ENCODE measurements at regions not wholly inside any gene's neighbourhood (a gene's known extent, or its start where the extent isn't known, plus 50 kb on each side); places are given as distances from the start of the nearest gene placed in this dataset.
A peak's percentile ranks its signal among the peaks of the same experiment; 100 is the strongest.
"Not testable (repeated sequence)": the region's sequence is repeated elsewhere in the genome, so short reads cannot be mapped to it uniquely, and the experiment has no call there.

- no peak for DNase-seq (ENCODE audit: low spot score)
- no peak overlapping the region for H3K4me3 Mint-ChIP-seq
- no peak overlapping the region for H3K27ac Mint-ChIP-seq
- H3K36me3 Mint-ChIP-seq (ENCODE audit: low read depth): no peaks in the 10 kb centered on the region
- peaks cover 16% of the 10 kb centered on the region for H3K4me1 Mint-ChIP-seq (ENCODE audit: low read depth)
- H3K27me3 Mint-ChIP-seq (ENCODE audit: low read depth): peaks cover 19% of the 10 kb centered on the region
- H3K9me3 Mint-ChIP-seq: peaks cover 4% of the 10 kb centered on the region
Observed at GRCh38 chr15:81056304-81056703, 55.6 kb downstream of the TLNRD1 start.

GRCh38 chr15:81060470-81060869 lies 59.7 kb downstream of the TLNRD1 start:
- Mint-ChIP-seq H3K4me3 (no peak overlapping the region), H3K27ac (no peak overlapping the region), H3K9me3 (peaks cover 4% of the 10 kb centered on the region), H3K36me3 (ENCODE audit: low read depth) (no peaks in the 10 kb centered on the region), H3K4me1 (ENCODE audit: low read depth) (peaks cover 3% of the 10 kb centered on the region), H3K27me3 (ENCODE audit: low read depth) (peaks cover 18% of the 10 kb centered on the region)
- no peak for DNase-seq (ENCODE audit: low spot score)

GRCh38 chr15:81060907-81061306 lies 60.2 kb downstream of the TLNRD1 start:
- no peak overlapping the region for H3K27ac Mint-ChIP-seq
- H3K4me1 Mint-ChIP-seq (ENCODE audit: low read depth): peaks cover 3% of the 10 kb centered on the region
- peaks cover 4% of the 10 kb centered on the region for H3K9me3 Mint-ChIP-seq
- peaks cover 17% of the 10 kb centered on the region for H3K27me3 Mint-ChIP-seq (ENCODE audit: low read depth)
- no peak overlapping the region for H3K4me3 Mint-ChIP-seq
- no peak for DNase-seq (ENCODE audit: low spot score)
- H3K36me3 Mint-ChIP-seq (ENCODE audit: low read depth): no peaks in the 10 kb centered on the region

DNA sequence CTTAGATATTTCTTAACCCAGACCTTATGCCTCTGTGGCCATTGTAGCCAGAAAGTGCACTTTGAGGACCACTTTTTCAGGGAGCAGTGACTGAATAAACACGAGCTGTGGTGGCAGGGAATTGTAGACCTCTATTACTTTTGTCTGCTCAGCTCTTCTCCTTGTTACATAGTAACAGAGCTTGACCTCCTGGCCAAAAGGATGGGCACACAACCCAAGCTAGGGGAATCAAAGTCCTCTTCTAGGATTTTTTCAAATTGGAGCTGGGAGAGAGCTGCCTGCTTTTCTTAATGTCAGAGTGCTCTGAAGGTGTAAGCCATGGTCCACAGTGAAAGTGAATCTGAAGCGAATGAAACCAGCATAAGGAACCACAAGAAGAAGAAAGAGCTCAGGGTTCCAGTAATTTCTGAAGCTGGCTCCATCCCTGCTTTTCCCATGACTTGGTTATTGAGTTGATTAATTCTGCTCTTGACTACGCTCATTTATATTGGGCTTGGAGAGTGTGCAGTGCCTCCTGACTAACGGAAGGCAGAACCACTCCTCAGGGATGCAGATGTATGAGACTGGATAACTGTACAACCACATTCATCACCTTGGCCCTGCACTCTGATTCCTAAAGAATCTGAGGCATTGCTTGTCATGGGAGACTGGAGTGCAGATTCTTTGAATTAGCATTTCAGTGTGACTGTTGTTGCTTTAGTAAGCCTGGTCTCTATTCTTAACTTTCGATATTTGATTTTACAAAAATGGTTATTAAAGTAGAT lies 60.9 kb downstream of the TLNRD1 start:
- Mint-ChIP-seq H3K9me3 (peaks cover 4% of the 10 kb centered on the region), H3K27ac (no peak overlapping the region), H3K4me1 (ENCODE audit: low read depth) (peaks cover 3% of the 10 kb centered on the region), H3K36me3 (ENCODE audit: low read depth) (no peaks in the 10 kb centered on the region), H3K4me3 (no peak overlapping the region), H3K27me3 (ENCODE audit: low read depth) (peaks cover 10% of the 10 kb centered on the region)
- no peak for DNase-seq (ENCODE audit: low spot score)

- Mint-ChIP-seq H3K27ac (no peak overlapping the region), H3K4me1 (ENCODE audit: low read depth) (peaks cover 3% of the 10 kb centered on the region), H3K9me3 (peaks cover 2% of the 10 kb centered on the region), H3K27me3 (ENCODE audit: low read depth) (peaks cover 7% of the 10 kb centered on the region), H3K36me3 (ENCODE audit: low read depth) (no peaks in the 10 kb centered on the region), H3K4me3 (no peak overlapping the region)
- DNase-seq (ENCODE audit: low spot score): no peak
Observed at GRCh38 chr15:81062937-81063336, 62.2 kb downstream of the TLNRD1 start.

- no peaks in the 10 kb centered on the region for H3K36me3 Mint-ChIP-seq (ENCODE audit: low read depth)
- no peak overlapping the region for H3K4me3 Mint-ChIP-seq
- H3K9me3 Mint-ChIP-seq: no peaks in the 10 kb centered on the region
- peaks cover 3% of the 10 kb centered on the region for H3K4me1 Mint-ChIP-seq (ENCODE audit: low read depth)
- no peak for DNase-seq (ENCODE audit: low spot score)
- no peak overlapping the region for H3K27ac Mint-ChIP-seq
- H3K27me3 Mint-ChIP-seq (ENCODE audit: low read depth): peaks cover 5% of the 10 kb centered on the region
Observed at GRCh38 chr15:81064253-81064652, 63.5 kb downstream of the TLNRD1 start.

- H3K9me3 Mint-ChIP-seq; H3K27ac Mint-ChIP-seq; DNase-seq (ENCODE audit: low spot score); H3K36me3 Mint-ChIP-seq (ENCODE audit: low read depth); H3K27me3 Mint-ChIP-seq (ENCODE audit: low read depth); H3K4me1 Mint-ChIP-seq (ENCODE audit: low read depth); H3K4me3 Mint-ChIP-seq: not testable (repeated sequence)
Observed at GRCh38 chr15:81067567-81067966, 66.5 kb upstream of the CFAP161 start.

GRCh38 chr15:81068516-81068915 lies 65.6 kb upstream of the CFAP161 start:
- DNase-seq (ENCODE audit: low spot score): no peak
- no peaks in the 10 kb centered on the region for H3K36me3 Mint-ChIP-seq (ENCODE audit: low read depth)
- no peaks in the 10 kb centered on the region for H3K4me1 Mint-ChIP-seq (ENCODE audit: low read depth)
- H3K27ac Mint-ChIP-seq: no peak overlapping the region
- no peak overlapping the region for H3K4me3 Mint-ChIP-seq
- peaks cover 5% of the 10 kb centered on the region for H3K9me3 Mint-ChIP-seq
- H3K27me3 Mint-ChIP-seq (ENCODE audit: low read depth): peaks cover 5% of the 10 kb centered on the region

GRCh38 chr15:81069356-81069755 lies 64.7 kb upstream of the CFAP161 start:
- DNase-seq (ENCODE audit: low spot score): no peak
- peaks cover 5% of the 10 kb centered on the region for H3K27me3 Mint-ChIP-seq (ENCODE audit: low read depth)
- H3K4me3 Mint-ChIP-seq: no peak overlapping the region
- H3K36me3 Mint-ChIP-seq (ENCODE audit: low read depth): no peaks in the 10 kb centered on the region
- H3K4me1 Mint-ChIP-seq (ENCODE audit: low read depth): no peaks in the 10 kb centered on the region
- peaks cover 5% of the 10 kb centered on the region for H3K9me3 Mint-ChIP-seq
- H3K27ac Mint-ChIP-seq: no peak overlapping the region

- Mint-ChIP-seq H3K27ac (no peak overlapping the region), H3K4me1 (ENCODE audit: low read depth) (peaks cover under 1% of the 10 kb centered on the region), H3K4me3 (no peak overlapping the region), H3K9me3 (peaks cover 5% of the 10 kb centered on the region), H3K27me3 (ENCODE audit: low read depth) (peaks cover 5% of the 10 kb centered on the region), H3K36me3 (ENCODE audit: low read depth) (no peaks in the 10 kb centered on the region)
- DNase-seq (ENCODE audit: low spot score): no peak
Observed at GRCh38 chr15:81069909-81070308, 64.2 kb upstream of the CFAP161 start.

GRCh38 chr15:81071120-81071519 lies 63.0 kb upstream of the CFAP161 start:
- Mint-ChIP-seq H3K4me1 (ENCODE audit: low read depth) (peaks cover 5% of the 10 kb centered on the region), H3K36me3 (ENCODE audit: low read depth) (no peaks in the 10 kb centered on the region), H3K27ac (no peak overlapping the region), H3K27me3 (ENCODE audit: low read depth) (peaks cover 5% of the 10 kb centered on the region), H3K9me3 (peaks cover 5% of the 10 kb centered on the region), H3K4me3 (no peak overlapping the region)
- DNase-seq (ENCODE audit: low spot score): no peak

GRCh38 chr15:81071705-81072104 lies 62.4 kb upstream of the CFAP161 start:
- H3K36me3 Mint-ChIP-seq (ENCODE audit: low read depth): no peaks in the 10 kb centered on the region
- H3K4me1 Mint-ChIP-seq (ENCODE audit: low read depth): peaks cover 5% of the 10 kb centered on the region
- H3K27ac Mint-ChIP-seq: no peak overlapping the region
- DNase-seq (ENCODE audit: low spot score): no peak
- H3K27me3 Mint-ChIP-seq (ENCODE audit: low read depth): peaks cover 5% of the 10 kb centered on the region
- H3K4me3 Mint-ChIP-seq: no peak overlapping the region
- H3K9me3 Mint-ChIP-seq: peaks cover 11% of the 10 kb centered on the region

GRCh38 chr15:81072551-81072950 lies 61.5 kb upstream of the CFAP161 start:
- peaks cover 12% of the 10 kb centered on the region for H3K9me3 Mint-ChIP-seq
- H3K36me3 Mint-ChIP-seq (ENCODE audit: low read depth): no peaks in the 10 kb centered on the region
- H3K27ac Mint-ChIP-seq: no peak overlapping the region

DNA sequence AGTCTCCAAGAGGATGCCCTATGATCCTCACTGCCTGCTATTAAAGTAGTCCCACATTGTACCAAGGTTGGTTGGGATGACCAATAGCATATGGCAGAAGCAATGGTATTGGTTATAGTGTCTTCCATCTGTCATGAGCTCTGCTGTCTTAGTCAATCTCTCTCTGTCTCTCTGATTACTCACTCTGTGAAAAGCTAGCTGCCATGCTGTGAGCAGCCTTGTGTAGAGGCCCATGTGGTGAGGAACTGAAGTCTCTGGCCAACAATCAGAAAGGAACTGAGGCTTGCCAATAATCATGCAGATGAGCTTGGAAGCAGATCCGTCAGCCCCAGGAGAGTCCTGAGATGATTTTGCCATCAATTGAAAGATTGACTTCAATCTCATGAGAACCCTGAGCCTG lies 60.3 kb upstream of the CFAP161 start:
- Mint-ChIP-seq H3K27me3 (ENCODE audit: low read depth) (peaks cover 5% of the 10 kb centered on the region), H3K4me1 (ENCODE audit: low read depth) (peaks cover 5% of the 10 kb centered on the region), H3K36me3 (ENCODE audit: low read depth) (no peaks in the 10 kb centered on the region), H3K27ac (no peak overlapping the region), H3K9me3 (peaks cover 12% of the 10 kb centered on the region), H3K4me3 (no peak overlapping the region)
- no peak for DNase-seq (ENCODE audit: low spot score)

More at GRCh38 chr15:81072551-81072950, 61.5 kb upstream of the CFAP161 start:
- Mint-ChIP-seq H3K4me3 (no peak overlapping the region), H3K27me3 (ENCODE audit: low read depth) (peaks cover 5% of the 10 kb centered on the region), H3K4me1 (ENCODE audit: low read depth) (peaks cover 5% of the 10 kb centered on the region)
- no peak for DNase-seq (ENCODE audit: low spot score)

GRCh38 chr15:81074773-81075172 lies 59.3 kb upstream of the CFAP161 start:
- H3K27me3 Mint-ChIP-seq (ENCODE audit: low read depth): peaks cover 5% of the 10 kb centered on the region
- peaks cover 5% of the 10 kb centered on the region for H3K4me1 Mint-ChIP-seq (ENCODE audit: low read depth)
- H3K4me3 Mint-ChIP-seq: no peak overlapping the region
- H3K27ac Mint-ChIP-seq: peak overlapping the region; percentile 4
- no peak for DNase-seq (ENCODE audit: low spot score)
- no peaks in the 10 kb centered on the region for H3K36me3 Mint-ChIP-seq (ENCODE audit: low read depth)
- H3K9me3 Mint-ChIP-seq: peaks cover 12% of the 10 kb centered on the region
